ENCODE measurements at regions not wholly inside any gene's neighbourhood (a gene's known extent, or its start where the extent isn't known, plus 50 kb on each side); places are given as distances from the start of the nearest gene placed in this dataset.
"Not testable (repeated sequence)": the region's sequence is repeated elsewhere in the genome, so short reads cannot be mapped to it uniquely, and the experiment has no call there.

GRCh38 chr1:30186586-30186985 is 536.8 kb downstream of the MATN1 start:
- DNase-seq (ENCODE audit: low read depth): no peak

- DNase-seq (ENCODE audit: low read depth): no peak
Measured at GRCh38 chr1:30185809-30186208, 537.6 kb downstream of the MATN1 start.

- DNase-seq (ENCODE audit: low read depth): no peak
Measured at GRCh38 chr1:30185313-30185712, 538.1 kb downstream of the MATN1 start.

GRCh38 chr1:30184393-30185141 is 538.8 kb downstream of the MATN1 start:
- DNase-seq (ENCODE audit: low read depth): no peak

GRCh38 chr1:30183895-30184294 is 539.5 kb downstream of the MATN1 start:
- DNase-seq (ENCODE audit: low read depth): no peak

GRCh38 chr1:30183006-30183405 is 540.4 kb downstream of the MATN1 start:
- DNase-seq (ENCODE audit: low read depth): no peak

GRCh38 chr1:30179942-30180543 is 543.3 kb downstream of the MATN1 start:
- DNase-seq (ENCODE audit: low read depth): no peak

- no peak for DNase-seq (ENCODE audit: low read depth)
Measured at GRCh38 chr1:30176477-30176876, 546.9 kb downstream of the MATN1 start.

GRCh38 chr1:30174499-30174898 is 548.9 kb downstream of the MATN1 start:
- DNase-seq (ENCODE audit: low read depth): no peak

- DNase-seq (ENCODE audit: low read depth): no peak
Measured at GRCh38 chr1:30173560-30173959, 549.8 kb downstream of the MATN1 start.

- no peak for DNase-seq (ENCODE audit: low read depth)
Measured at GRCh38 chr1:30172757-30173156, 550.6 kb downstream of the MATN1 start.

GRCh38 chr1:30172299-30172694 is 551.1 kb downstream of the MATN1 start:
- no peak for DNase-seq (ENCODE audit: low read depth)

- DNase-seq (ENCODE audit: low read depth): no peak
Measured at GRCh38 chr1:30171537-30172298, 551.7 kb downstream of the MATN1 start.

- no peak for DNase-seq (ENCODE audit: low read depth)
Measured at GRCh38 chr1:30169269-30169668, 554.1 kb downstream of the MATN1 start.

GRCh38 chr1:30166174-30166573 is 557.2 kb downstream of the MATN1 start:
- no peak for DNase-seq (ENCODE audit: low read depth)

GRCh38 chr1:30165116-30165515 is 558.3 kb downstream of the MATN1 start:
- no peak for DNase-seq (ENCODE audit: low read depth)

GRCh38 chr1:30164693-30165092 is 558.7 kb downstream of the MATN1 start:
- no peak for DNase-seq (ENCODE audit: low read depth)

- no peak for DNase-seq (ENCODE audit: low read depth)
Measured at GRCh38 chr1:30162565-30162964, 560.8 kb downstream of the MATN1 start.

- no peak for DNase-seq (ENCODE audit: low read depth)
Measured at GRCh38 chr1:30161953-30162352, 561.4 kb downstream of the MATN1 start.

- no peak for DNase-seq (ENCODE audit: low read depth)
Measured at GRCh38 chr1:30160999-30161689, 562.2 kb downstream of the MATN1 start.

- no peak for DNase-seq (ENCODE audit: low read depth)
Measured at GRCh38 chr1:30159015-30159414, 564.4 kb downstream of the MATN1 start.

GRCh38 chr1:30155698-30156097 is 567.7 kb downstream of the MATN1 start:
- not testable (repeated sequence) for DNase-seq (ENCODE audit: low read depth)
